GM21786 (cell line): ENCODE measurements at regions not wholly inside any gene's neighbourhood (a gene's known extent, or its start where the extent isn't known, plus 50 kb on each side); places are given as distances from the start of the nearest gene placed in this dataset.

Experiments used
- ATAC-seq: cut with Tn5 transposase; IDR thresholded peaks from one replicate; pipeline ENCODE4 v1.9.1; 2021; ENCODE audit not compliant: unreplicated experiment

DNA sequence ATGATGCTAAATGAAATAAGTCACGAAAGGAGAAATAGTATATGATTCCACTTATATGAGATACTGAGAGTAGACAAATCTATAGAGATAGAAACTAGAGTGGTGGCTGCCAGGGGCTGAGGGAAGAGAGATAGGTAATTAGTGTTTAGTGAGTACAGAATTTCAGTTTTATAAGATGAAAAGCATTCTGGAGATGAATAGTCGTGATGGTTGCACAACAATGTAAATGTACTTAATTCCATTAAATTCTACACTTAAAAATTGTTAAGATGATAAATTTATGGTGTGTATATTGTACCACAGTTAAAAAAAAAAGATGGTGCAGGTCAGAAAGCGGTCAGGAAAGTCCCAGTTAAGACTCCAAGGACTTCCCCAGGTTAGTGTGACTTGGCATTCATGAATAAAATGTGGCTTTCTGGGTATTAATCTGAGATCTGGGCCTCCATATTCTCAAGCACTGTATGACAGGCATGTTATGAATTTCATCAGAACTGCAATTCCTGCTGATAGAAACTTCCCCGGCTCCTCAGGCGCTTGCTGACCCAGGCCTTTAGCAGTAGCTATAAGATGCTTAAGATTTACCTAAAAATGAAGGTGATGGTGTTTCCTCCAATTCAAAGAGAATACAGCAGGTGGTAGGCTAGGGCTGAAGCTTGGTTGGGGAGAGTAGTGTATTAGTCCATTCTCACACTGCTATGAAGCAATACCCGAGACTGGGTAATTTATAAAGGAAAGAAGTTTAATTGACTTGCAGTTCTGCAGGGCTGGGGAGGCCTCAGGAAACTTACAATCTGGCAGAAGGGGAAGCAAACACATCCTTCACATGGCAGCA, 115.3 kb upstream of the SOX9 start:
- ATAC-seq: peak; percentile 58

DNA sequence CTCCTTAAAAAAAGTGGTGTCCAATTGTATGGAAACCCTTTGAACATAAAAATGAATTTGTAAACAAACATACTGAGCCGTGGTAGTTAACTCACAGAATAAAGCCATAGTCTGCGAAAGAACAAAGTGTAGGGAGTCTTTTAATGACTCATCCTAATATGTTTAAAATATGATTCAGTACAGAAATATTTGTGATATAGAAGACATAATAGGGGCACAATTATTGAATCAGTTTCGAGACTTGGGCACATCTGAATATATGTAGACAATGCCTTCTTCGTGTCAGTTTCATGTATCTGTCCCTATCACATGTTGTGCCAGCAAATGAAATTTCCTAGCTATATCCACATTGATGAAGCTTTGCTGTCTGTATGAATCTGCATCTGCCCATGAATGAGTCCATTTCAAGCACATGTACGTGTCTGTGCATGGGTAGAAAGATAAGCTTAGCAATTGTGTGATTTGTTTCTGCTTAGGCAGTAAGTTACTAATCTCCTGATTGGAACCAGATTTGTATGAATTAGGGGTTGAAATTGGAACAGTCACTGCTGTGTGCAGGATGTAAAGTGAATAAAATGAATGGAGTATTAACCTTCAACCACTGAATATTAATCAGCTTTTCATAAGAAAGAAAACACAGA, 112.5 kb upstream of the SOX9 start:
- no peak for ATAC-seq

DNA sequence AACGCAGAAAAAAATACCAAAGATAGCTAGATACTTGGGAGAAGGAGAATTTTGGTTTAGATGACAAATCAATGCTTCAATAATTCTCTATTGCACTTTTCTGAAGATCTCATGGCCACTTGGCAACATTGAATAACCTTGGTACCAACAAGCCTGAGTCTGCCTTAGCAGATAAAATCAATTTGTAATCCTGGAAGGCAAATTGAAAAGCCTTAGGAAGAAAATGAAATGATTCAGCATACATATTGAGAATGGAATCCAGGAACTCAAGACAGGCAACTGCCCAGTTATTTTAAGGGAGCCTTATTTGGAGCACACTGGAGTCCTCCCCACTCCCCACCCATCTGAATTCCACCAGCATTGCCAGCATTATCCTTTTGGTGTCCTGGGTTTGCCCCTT, 109.3 kb upstream of the SOX9 start:
- no peak for ATAC-seq

DNA sequence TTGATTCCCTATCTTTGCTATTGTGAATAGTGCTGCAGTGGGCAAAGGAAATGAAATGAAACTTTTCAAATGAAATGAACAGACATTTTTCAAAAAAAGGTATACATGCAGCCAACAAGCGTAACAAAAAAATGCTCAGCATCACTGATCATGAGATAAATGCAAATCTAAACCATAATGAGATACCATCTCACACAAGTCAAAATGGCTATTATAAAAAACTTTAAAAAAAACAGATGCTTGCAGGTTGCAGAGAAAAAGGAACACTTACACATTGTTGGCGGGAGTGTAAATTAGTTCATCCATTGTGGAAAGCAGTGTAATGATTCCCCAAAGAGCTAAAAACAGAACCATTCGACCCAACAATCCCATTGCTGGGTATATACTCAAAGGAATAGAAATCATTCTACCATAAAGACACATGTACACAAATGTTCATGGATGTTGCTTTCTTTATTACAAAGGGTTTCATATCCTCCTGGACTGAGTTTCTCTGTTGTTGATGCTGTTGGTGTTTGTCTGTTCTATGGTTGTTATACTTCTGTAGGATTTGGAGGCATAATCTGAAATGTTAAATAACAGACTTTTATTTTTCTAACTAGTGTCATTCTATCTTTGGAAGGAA, 99.3 kb upstream of the SOX9 start:
- no peak for ATAC-seq

DNA sequence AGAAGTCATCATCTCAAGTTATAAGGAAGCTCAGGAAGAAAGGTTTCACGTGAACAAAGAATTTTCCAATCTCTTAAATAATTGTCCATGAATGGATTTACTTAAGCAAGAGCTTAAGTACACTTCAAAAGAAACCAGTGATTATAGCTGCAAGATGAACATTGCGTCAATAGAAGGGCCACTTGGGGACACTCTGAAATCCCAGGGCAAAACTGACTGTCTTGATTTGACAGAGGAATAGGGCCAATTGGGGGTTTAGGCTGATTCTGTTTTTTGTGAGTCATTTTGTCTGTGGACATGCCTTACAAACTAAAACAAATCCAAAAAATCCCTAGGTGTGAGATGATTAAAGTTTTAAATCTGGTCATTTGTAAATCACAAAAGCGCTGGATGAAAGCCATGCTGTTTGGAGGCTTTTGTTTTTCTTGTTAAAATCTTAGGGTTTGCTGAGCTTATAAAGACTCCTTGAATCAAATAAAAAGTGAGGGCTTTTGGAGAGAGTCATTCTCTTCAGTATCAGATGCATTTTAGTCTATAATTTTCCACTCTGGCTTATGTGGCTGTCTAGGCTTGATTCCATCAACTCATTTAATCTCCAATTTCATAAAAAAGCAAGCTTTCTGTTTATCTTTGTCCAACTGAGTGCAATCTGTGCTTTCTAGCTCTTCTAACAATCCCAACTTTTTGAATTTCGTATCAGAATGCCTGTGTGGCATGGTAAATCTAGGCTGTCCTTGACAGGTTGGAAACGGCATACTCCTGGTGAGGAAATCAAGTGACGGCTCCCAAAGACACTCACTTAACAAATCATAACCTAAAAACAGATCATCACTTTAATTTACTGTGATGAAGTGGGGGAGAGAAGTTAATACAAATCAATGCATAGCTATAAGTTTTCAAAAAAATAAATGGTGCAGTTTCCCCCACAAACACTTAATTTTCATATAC, 98.2 kb upstream of the SOX9 start:
- no peak for ATAC-seq

DNA sequence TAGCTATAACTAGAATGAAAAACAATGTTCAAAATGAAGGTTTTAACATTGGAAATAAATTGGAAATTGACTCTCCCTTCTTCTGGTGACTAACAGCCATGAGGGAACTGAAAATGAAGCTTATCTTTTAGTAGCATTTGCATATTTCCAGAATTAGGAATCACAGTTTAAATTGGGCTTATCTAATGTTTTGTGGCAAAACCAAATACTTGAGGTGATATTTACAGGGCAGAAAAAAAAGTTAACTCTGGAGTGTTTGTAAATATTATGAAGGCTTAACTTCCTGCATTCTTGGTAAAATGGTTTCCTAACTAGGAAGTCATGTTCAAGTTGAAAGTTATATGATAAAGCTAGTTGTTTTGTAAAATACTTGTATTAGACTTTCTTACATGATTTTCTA, 96.4 kb upstream of the SOX9 start:
- ATAC-seq: no peak

DNA sequence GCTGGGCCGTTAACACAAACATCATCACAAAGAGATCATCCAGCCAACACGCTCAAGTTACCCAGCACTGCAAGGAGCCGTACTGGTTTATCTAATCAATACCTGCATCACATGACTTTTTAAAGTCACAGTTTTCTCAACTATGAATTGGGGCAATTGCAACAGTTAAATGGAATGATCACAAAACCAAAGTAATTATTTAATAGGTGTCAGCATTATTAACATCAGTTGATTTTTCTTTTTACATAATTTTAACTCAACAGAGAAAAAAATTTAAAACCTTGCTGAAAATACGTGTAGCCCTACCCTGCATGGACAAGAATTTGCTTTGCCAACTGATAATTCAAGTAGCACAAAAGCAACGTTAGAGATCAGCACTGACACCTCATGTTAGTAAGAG, 95.7 kb upstream of the SOX9 start:
- ATAC-seq: no peak

DNA sequence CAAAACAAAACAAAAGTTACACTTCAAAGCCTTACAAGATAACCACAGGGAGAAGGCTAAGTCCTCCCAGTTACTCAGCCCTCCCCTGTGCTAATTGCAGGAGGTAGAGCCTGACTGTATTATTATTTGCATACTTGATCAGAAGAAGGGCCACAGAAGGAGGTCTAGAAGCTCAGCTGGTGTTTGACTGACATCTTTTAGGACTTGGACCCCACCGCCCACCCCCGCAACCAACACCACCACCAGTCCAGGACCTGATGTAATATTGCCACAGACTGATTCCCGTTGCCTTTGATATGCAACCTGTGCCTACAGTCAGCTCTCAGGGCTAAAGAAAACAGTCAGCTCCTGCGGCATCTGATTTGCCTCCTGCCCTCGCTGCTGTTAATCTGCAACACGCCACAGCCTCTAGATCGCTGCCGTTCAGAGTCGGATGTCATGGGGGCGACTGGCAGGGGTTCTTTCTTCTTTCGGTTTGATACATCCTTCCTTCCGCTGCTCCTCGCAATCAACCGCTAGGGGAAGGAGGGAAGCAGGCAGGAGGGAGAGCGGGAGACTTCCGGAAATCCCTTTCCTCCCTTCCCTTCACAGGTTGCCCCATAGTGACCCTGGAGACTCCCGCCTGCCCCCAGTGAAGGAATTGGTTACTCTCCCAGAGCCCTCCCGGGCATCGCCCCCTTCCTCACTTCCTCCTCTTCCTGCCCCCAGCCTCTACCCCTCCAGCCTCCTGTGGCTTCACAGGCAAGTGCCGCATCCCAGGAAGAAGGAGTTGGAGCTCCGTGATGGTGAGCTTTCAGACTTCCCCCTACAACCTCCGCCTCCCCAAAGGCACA, 90.5 kb upstream of the SOX9 start:
- ATAC-seq: peak; percentile 72

DNA sequence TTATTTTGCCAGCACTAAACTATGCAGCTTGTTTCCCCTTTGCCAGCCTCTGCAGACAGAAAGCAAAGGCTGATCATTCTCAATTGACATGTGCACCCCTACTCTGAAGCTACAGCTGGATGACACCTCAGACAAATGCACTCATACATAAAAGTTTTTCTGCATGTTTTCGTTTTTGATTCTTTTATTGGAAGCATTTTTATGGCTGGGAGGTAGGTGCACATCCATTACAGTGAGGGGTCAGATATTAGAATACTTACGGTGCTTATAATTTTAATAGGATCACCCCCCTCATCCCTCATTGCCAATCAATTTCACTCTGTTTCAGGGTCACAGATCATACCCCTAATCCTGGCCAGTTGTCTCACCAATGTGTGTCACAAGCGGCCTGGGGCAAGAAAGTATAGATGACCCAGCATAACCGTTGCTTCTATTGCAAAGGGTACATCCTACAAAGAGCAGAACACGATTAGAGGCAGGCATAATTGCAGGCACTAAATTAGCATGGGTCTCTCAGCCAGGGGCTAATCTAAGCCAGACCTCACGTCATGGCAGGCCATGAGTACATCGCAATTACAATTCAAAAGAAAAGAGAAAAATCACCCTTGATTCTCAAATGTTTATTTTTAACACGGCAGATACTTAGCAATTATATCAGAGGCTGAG, 89.5 kb upstream of the SOX9 start:
- ATAC-seq: no peak

DNA sequence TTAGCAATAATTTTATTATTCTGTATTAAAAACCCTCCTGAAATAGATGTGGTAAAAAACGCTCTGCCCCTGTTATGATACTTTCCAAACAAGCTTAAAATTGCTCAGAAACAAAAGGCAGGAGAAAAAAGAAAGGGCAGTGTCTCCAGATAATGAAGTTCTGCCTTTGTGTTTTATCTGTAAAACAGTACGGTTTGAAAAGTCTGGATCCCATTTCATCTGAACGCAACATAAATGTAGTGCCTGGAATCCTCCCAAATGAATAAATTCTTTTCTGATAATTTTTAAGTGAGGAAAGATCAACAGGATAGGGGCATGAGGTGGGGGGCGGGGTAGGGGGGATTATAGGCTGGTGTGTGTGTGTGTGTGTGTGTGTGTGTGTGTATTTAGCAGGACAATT, 87.5 kb upstream of the SOX9 start:
- no peak for ATAC-seq

DNA sequence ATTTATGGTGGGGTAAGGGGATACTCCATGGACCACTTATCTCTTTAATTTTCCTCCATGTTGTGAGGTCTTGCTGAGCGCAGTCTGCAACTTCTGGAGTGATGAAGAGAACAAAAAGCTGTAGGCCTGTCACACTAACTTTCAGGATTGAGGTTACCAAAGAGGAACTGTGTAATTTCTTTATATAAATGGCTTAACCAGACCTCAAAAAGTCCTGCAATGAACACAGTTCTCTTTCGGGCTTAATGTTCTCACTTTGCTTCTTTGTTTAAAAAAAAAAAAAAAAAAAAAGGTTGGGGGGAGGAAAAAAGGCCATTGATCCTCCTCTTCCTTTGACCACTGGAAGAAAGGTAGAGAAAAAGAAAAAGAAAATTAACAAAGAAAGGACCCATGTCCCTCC, 86.8 kb upstream of the SOX9 start:
- ATAC-seq: peak; percentile 41

DNA sequence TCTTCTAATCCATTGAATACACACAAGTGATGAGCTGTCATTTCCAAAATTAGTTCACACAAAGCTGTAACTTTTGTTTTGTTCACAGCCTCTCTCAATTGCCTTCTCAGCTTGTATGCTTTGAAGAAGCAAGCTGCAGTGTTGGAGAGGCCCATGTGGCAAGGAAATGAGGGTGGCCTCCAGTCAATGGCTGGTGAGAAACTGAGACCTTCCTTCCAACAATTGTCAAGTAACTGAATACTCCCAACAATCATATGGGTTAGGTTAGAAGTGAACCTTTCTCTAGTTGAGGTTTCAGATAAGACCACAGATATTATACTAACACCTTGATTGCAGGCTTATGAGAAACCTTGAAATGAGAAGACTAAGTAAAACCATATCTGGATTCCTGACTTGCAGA, 82.4 kb upstream of the SOX9 start:
- no peak for ATAC-seq

DNA sequence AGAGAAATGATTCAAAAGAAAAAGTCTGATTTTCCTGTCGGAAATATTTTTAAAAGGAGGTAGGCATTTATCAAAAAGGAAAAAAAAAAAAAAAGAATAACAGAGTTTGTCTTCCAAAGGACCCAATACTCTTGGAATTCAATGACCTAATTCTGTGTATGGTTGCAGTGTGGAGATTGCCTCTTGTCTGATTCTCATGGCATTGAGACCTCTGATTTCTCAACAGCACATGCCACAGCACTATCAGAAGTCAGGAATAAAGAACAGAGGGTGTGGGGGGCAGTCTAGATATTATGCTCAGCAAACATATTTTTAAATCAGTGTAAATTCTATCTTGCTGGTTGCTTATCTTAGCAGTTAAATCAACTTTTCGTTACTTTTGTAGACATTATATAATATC, 81.3 kb upstream of the SOX9 start:
- ATAC-seq: no peak

DNA sequence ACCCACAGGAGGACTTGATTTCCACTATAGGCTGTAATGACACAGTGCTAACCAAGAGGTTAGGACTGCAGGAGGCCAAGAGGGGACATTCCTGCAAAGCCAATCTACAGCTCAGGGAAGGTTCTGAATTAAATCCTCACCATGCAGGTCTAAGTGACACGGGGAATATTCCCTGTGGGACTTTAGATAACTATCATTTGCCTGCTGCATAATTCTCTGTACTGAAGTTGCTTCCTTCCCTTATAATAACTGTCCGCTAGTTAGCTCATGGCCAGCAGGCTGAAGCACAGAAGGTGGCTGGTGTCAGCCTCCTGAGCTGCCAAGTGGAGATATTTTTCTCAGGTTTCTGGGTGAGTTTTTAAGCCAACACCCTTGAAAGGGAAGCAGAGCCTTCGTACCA, 74.6 kb upstream of the SOX9 start:
- no peak for ATAC-seq

DNA sequence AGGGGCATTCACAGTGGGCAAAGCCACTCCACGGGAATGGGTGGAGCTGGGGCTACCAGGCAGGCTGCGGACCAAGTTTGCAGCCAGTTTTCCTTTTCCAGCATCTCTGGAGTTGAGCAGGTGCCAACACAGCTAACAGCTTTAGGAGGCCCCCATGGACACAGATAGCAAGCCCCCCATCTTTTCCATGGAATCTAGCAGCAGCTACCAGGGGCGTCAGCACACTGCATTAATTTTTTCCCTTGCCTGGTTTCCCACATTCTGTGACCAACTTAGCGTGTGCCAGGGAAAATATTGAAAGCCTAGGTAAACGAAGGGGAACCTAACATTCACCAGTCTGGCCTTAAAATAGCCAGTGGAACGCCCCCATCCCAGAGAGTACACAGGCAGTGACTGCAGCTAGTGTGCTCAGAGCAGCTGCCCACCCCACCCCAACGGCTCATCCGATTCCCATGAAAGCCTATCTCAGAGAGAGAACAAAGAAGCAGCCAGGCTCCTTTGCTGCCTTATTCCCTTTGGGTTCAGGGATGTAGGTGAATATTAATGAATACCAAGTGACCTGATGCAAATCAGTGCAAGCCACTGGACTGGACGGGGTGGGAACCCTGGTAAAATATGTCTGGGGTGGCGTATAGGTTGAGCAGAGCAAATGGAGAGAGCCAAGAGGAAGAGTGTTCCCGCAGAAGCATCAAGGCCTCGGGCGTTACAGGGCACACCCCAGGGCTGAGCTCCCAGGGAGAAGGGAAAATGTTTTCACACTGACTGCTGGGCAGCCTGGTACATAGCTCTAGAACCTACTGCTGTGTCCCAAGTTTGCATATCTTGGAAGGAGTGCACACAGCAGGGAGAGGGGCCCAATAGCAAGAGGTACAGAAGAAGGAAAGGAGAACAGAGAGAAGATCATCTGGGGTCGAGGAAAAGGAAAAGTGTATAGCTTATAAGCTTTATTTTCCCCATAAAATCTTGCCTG, 73.9 kb upstream of the SOX9 start:
- ATAC-seq: no peak

DNA sequence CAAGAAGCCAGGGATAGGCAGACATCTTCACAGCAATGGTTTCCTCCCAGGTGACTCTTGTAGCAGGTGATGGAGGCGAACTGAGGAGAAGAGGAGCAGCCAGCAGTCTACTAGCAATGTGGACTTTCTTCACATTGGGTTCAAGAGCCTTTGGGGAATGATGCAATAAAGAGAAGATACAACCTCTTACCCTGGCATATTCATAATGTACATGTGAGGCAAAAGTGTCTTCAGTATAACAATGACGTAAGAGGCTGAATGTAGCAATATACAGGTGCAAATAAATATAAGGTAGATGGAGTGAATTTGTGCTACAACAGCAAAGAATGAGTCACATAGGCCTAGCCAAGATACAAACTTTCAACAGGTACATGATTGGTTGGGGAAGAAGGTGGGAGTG, 70.9 kb upstream of the SOX9 start:
- no peak for ATAC-seq

DNA sequence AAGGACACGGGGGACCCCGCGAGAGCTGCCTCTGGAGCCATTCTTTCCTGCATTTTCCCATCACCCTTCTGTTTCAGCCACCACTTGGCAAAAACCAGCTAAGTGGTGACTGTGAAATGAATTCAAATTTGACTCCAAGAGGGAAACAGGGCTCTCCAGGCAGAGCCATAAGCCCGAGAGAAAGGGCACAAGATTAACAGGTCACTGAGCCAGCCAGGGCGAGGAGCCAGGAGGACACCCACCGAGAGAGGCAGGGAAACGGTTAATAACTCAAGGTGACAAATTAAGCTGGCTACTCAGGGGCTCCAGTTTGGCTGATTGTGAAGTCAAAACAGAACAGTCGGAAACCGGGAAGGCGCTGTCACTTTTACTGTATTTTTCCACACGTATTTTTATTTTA, 67.8 kb upstream of the SOX9 start:
- no peak for ATAC-seq

DNA sequence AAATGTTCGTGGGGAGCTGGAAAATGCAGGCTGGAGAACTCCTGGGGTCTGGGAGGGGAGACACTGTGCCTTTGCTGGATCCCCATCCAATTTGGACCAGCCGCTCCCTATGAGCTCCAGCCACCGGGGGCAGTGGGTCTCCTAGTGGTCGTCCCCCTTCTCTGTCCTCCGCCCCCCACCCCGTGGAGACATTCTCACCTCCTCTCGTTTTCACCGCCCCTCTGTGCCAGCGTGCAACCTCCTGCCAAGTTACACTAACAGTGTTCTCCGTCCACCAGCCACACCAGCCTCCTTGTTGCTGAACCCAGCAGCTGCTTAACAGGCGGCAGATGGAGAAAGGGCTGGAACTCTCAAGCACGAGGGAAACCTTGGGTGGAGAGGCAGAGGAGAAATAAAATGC, 67.4 kb upstream of the SOX9 start:
- ATAC-seq: no peak

DNA sequence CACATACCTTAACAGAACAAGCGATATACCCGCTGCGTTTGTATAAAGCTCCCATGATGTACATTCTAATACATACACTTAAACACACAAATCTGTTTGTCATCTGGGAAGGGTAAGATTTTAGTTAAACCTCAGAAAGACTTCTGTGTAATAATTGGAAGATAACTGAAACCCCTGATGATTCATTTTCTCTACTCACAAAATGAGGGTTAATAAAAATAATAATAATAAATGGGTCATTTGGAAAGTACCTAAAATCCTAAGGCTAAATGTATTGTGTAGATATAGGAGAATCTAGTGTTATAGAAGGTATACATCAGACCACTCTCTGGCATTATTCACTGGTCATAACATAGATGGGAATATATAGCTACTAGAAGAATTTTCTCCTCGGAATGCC, 64.7 kb upstream of the SOX9 start:
- no peak for ATAC-seq
